ENCODE measurements at regions not wholly inside any gene's neighbourhood (a gene's known extent, or its start where the extent isn't known, plus 50 kb on each side); places are given as distances from the start of the nearest gene placed in this dataset.
A peak's percentile ranks its signal among the peaks of the same experiment; 100 is the strongest.

GRCh38 chr15:60228101-60228500 is 169.7 kb downstream of the ANXA2 start:
- H3K27ac Mint-ChIP-seq = no peak overlapping the region
- DNase-seq (no peak), ATAC-seq (no peak)
- H3K4me3 Mint-ChIP-seq = no peak overlapping the region
- POLR2A ChIA-PET = interaction anchor here (0.6 kb wide), 1 partner anchor 157 kb away, joined by 4 read pairs; no protein-coding TSS in a partner anchor
- H3K9me3 Mint-ChIP-seq = no peaks in the 10 kb centered on the region
- no peaks in the 10 kb centered on the region for H3K4me1 Mint-ChIP-seq
- H3K36me3 Mint-ChIP-seq = no peaks in the 10 kb centered on the region
- H3K27me3 Mint-ChIP-seq = peaks cover 5 to 23% (median 13%) of the 10 kb centered on the region in 5 donors

GRCh38 chr15:60228619-60229018 is 169.2 kb downstream of the ANXA2 start:
- H3K27ac Mint-ChIP-seq = no peak overlapping the region
- H3K27me3 Mint-ChIP-seq = peaks cover 6 to 23% (median 15%) of the 10 kb centered on the region in 5 donors
- H3K4me3 Mint-ChIP-seq = no peak overlapping the region
- no peaks in the 10 kb centered on the region for H3K9me3 Mint-ChIP-seq
- ATAC-seq = no peak
- POLR2A ChIA-PET = interaction anchor here (0.7 kb wide), 1 partner anchor 230 kb away, joined by 4 read pairs; no protein-coding TSS in a partner anchor
- H3K36me3 Mint-ChIP-seq = no peaks in the 10 kb centered on the region
- H3K4me1 Mint-ChIP-seq = no peaks in the 10 kb centered on the region
- no peak for DNase-seq

- Mint-ChIP-seq H3K36me3 (peaks cover 0 to 5% (median 2%) of the 10 kb centered on the region in 3 donors), H3K27me3 (peaks cover 23 to 44% (median 39%) of the 10 kb centered on the region in 5 donors), H3K27ac (no peak overlapping the region), H3K9me3 (peaks cover 0 to 10% (median 0%) of the 10 kb centered on the region in 9 donors), H3K4me3 (no peak overlapping the region), H3K4me1 (peaks cover 0 to 4% (median 1%) of the 10 kb centered on the region in 4 donors)
- POLR2A ChIA-PET = no interaction called here
- ATAC-seq = no peak
- no peak for DNase-seq
These were observed 161.7 kb downstream of the ANXA2 start for GRCh38 chr15:60235951-60236710.

GRCh38 chr15:60237446-60237845 is 160.3 kb downstream of the ANXA2 start:
- POLR2A ChIA-PET = interaction anchor here (0.8 kb wide), 1 partner anchor 12 kb away, joined by 3 read pairs; no protein-coding TSS in a partner anchor
- peaks cover 30 to 47% (median 42%) of the 10 kb centered on the region in 5 donors for H3K27me3 Mint-ChIP-seq
- DNase-seq (no peak), ATAC-seq (no peak)
- no peak overlapping the region for H3K4me3 Mint-ChIP-seq
- H3K36me3 Mint-ChIP-seq = peaks cover 0 to 5% (median 4%) of the 10 kb centered on the region in 3 donors
- H3K27ac Mint-ChIP-seq = no peak overlapping the region
- peaks cover 0 to 4% (median 1%) of the 10 kb centered on the region in 4 donors for H3K4me1 Mint-ChIP-seq
- peaks cover 0 to 18% (median 0%) of the 10 kb centered on the region in 9 donors for H3K9me3 Mint-ChIP-seq

- peaks cover 0 to 5% (median 4%) of the 10 kb centered on the region in 3 donors for H3K36me3 Mint-ChIP-seq
- no peak overlapping the region for H3K27ac Mint-ChIP-seq
- H3K4me1 Mint-ChIP-seq = no peaks in the 10 kb centered on the region
- no peak for DNase-seq
- POLR2A ChIA-PET = no interaction called here
- H3K9me3 Mint-ChIP-seq = peaks cover 0 to 18% (median 0%) of the 10 kb centered on the region in 9 donors
- H3K4me3 Mint-ChIP-seq = no peak overlapping the region
- H3K27me3 Mint-ChIP-seq = peaks cover 17 to 49% (median 26%) of the 10 kb centered on the region in 5 donors
- ATAC-seq = no peak
These were observed 154.0 kb downstream of the ANXA2 start for GRCh38 chr15:60243769-60244168.

- peaks cover 0 to 15% (median 0%) of the 10 kb centered on the region in 9 donors for H3K9me3 Mint-ChIP-seq
- H3K4me1 Mint-ChIP-seq = no peaks in the 10 kb centered on the region
- H3K27ac Mint-ChIP-seq = no peak overlapping the region
- H3K4me3 Mint-ChIP-seq = no peak overlapping the region
- ATAC-seq = no peak
- H3K36me3 Mint-ChIP-seq = peaks cover 0 to 4% (median 3%) of the 10 kb centered on the region in 3 donors
- DNase-seq = no peak
- H3K27me3 Mint-ChIP-seq = peaks cover 10 to 38% (median 23%) of the 10 kb centered on the region in 5 donors
- POLR2A ChIA-PET = no interaction called here
These were observed 153.0 kb downstream of the ANXA2 start for GRCh38 chr15:60244813-60245212.

GRCh38 chr15:60250316-60250715 is 147.5 kb downstream of the ANXA2 start:
- no peak overlapping the region for H3K4me3 Mint-ChIP-seq
- POLR2A ChIA-PET = no interaction called here
- H3K36me3 Mint-ChIP-seq = no peaks in the 10 kb centered on the region
- no peak for DNase-seq
- no peaks in the 10 kb centered on the region for H3K4me1 Mint-ChIP-seq
- peaks cover 4 to 40% (median 15%) of the 10 kb centered on the region in 5 donors for H3K27me3 Mint-ChIP-seq
- no peak for ATAC-seq
- H3K9me3 Mint-ChIP-seq = no peaks in the 10 kb centered on the region
- no peak overlapping the region for H3K27ac Mint-ChIP-seq

GRCh38 chr15:60251300-60252070 is 146.3 kb downstream of the ANXA2 start:
- Mint-ChIP-seq H3K36me3 (no peaks in the 10 kb centered on the region), H3K9me3 (no peaks in the 10 kb centered on the region), H3K4me3 (no peak overlapping the region), H3K27ac (no peak overlapping the region), H3K4me1 (no peaks in the 10 kb centered on the region), H3K27me3 (peaks cover 5 to 40% (median 15%) of the 10 kb centered on the region in 5 donors)
- DNase-seq = no peak
- no peak for ATAC-seq
- POLR2A ChIA-PET = no interaction called here

GRCh38 chr15:60254416-60254815 is 143.4 kb downstream of the ANXA2 start:
- Mint-ChIP-seq H3K9me3 (no peaks in the 10 kb centered on the region), H3K4me3 (no peak overlapping the region), H3K4me1 (no peaks in the 10 kb centered on the region), H3K27me3 (peaks cover 8 to 58% (median 24%) of the 10 kb centered on the region in 5 donors), H3K36me3 (no peaks in the 10 kb centered on the region), H3K27ac (no peak overlapping the region)
- ATAC-seq (no peak), DNase-seq (no peak)
- POLR2A ChIA-PET = no interaction called here

- POLR2A ChIA-PET = no interaction called here
- DNase-seq (no peak), ATAC-seq (no peak)
- Mint-ChIP-seq H3K4me3 (no peak overlapping the region), H3K27me3 (peaks cover 8 to 59% (median 16%) of the 10 kb centered on the region in 5 donors), H3K4me1 (no peaks in the 10 kb centered on the region), H3K36me3 (no peaks in the 10 kb centered on the region), H3K27ac (no peak overlapping the region), H3K9me3 (no peaks in the 10 kb centered on the region)
These were observed 142.4 kb downstream of the ANXA2 start for GRCh38 chr15:60255390-60255789.

GRCh38 chr15:60257591-60258159 is 140.1 kb downstream of the ANXA2 start:
- no peak for DNase-seq
- ATAC-seq = no peak
- Mint-ChIP-seq H3K4me3 (no peak overlapping the region), H3K27ac (peak overlapping the region in 1 of 10 donors; percentile 56), H3K9me3 (no peaks in the 10 kb centered on the region), H3K27me3 (peaks cover 8 to 39% (median 11%) of the 10 kb centered on the region in 5 donors), H3K36me3 (no peaks in the 10 kb centered on the region), H3K4me1 (no peaks in the 10 kb centered on the region)
- POLR2A ChIA-PET = no interaction called here

- H3K4me3 Mint-ChIP-seq = no peak overlapping the region
- no peak overlapping the region for H3K27ac Mint-ChIP-seq
- POLR2A ChIA-PET = no interaction called here
- H3K36me3 Mint-ChIP-seq = no peaks in the 10 kb centered on the region
- no peaks in the 10 kb centered on the region for H3K4me1 Mint-ChIP-seq
- peaks cover 4 to 21% (median 11%) of the 10 kb centered on the region in 5 donors for H3K27me3 Mint-ChIP-seq
- DNase-seq = no peak
- ATAC-seq = no peak
- no peaks in the 10 kb centered on the region for H3K9me3 Mint-ChIP-seq
These were observed 138.3 kb downstream of the ANXA2 start for GRCh38 chr15:60259469-60259868.

GRCh38 chr15:60264088-60264487 is 133.7 kb downstream of the ANXA2 start:
- Mint-ChIP-seq H3K4me1 (no peaks in the 10 kb centered on the region), H3K4me3 (no peak overlapping the region), H3K9me3 (no peaks in the 10 kb centered on the region), H3K27ac (no peak overlapping the region), H3K36me3 (no peaks in the 10 kb centered on the region), H3K27me3 (peaks cover 4 to 20% (median 14%) of the 10 kb centered on the region in 5 donors)
- POLR2A ChIA-PET = no interaction called here
- DNase-seq = no peak
- ATAC-seq = no peak

Data from naive thymus-derived CD8-positive, alpha-beta T cell (primary cell).